ENCODE measurements at regions not wholly inside any gene's neighbourhood (a gene's known extent, or its start where the extent isn't known, plus 50 kb on each side); places are given as distances from the start of the nearest gene placed in this dataset.
A peak's percentile ranks its signal among the peaks of the same experiment; 100 is the strongest.

GRCh38 chr6:163963205-163964120, 548.9 kb downstream of the QKI start:
- no peak for DNase-seq

GRCh38 chr6:163962627-163963117, 548.2 kb downstream of the QKI start:
- DNase-seq, result no peak

- no peak for DNase-seq
Observed at GRCh38 chr6:163960128-163960527, 545.6 kb downstream of the QKI start.

GRCh38 chr6:163958646-163959045, 544.1 kb downstream of the QKI start:
- DNase-seq, result no peak

GRCh38 chr6:163956571-163957407, 542.3 kb downstream of the QKI start:
- peak; percentile 92 for DNase-seq

GRCh38 chr6:163955756-163956155, 541.2 kb downstream of the QKI start:
- peak; percentile 49 for DNase-seq

GRCh38 chr6:163955096-163955495, 540.6 kb downstream of the QKI start:
- no peak for DNase-seq

- no peak for DNase-seq
Observed at GRCh38 chr6:163954088-163954775, 539.7 kb downstream of the QKI start.

GRCh38 chr6:163952005-163952404, 537.5 kb downstream of the QKI start:
- DNase-seq, result no peak

- no peak for DNase-seq
Observed at GRCh38 chr6:163951326-163951725, 536.8 kb downstream of the QKI start.

GRCh38 chr6:163950159-163950558, 535.6 kb downstream of the QKI start:
- DNase-seq, result no peak

- DNase-seq, result no peak
Observed at GRCh38 chr6:163949431-163949830, 534.9 kb downstream of the QKI start.

GRCh38 chr6:163948250-163948649, 533.7 kb downstream of the QKI start:
- DNase-seq, result no peak

GRCh38 chr6:163947276-163947675, 532.8 kb downstream of the QKI start:
- DNase-seq, result no peak

- DNase-seq, result no peak
Observed at GRCh38 chr6:163946437-163946836, 531.9 kb downstream of the QKI start.

- no peak for DNase-seq
Observed at GRCh38 chr6:163945808-163946207, 531.3 kb downstream of the QKI start.

- DNase-seq, result peak; percentile 36
Observed at GRCh38 chr6:163944897-163945296, 530.4 kb downstream of the QKI start.

- DNase-seq, result no peak
Observed at GRCh38 chr6:163943607-163944385, 529.3 kb downstream of the QKI start.

- DNase-seq, result no peak
Observed at GRCh38 chr6:163942790-163943189, 528.3 kb downstream of the QKI start.

- DNase-seq, result no peak
Observed at GRCh38 chr6:163941624-163941976, 527.1 kb downstream of the QKI start.

- no peak for DNase-seq
Observed at GRCh38 chr6:163940705-163941623, 526.4 kb downstream of the QKI start.
